MCF 10A (cell line): ENCODE measurements at regions not wholly inside any gene's neighbourhood (a gene's known extent, or its start where the extent isn't known, plus 50 kb on each side); places are given as distances from the start of the nearest gene placed in this dataset.

Experiments
- BruUV-seq: library from RNA; stranded (reverse); fragments of 400-500 nt; replicated peaks from 2 replicates; lab custom pipeline; 2021; lab: Mats Ljungman, UMichigan
- CTCF ChIA-PET: fragments of 300-600 bp; sonication (Branson Sonifier 250); formaldehyde crosslinking; extraction: SDS; loops from one replicate; lab custom pipeline; 2021; ENCODE audit warnings: antibody characterized with exemption, inconsistent platforms; lab: Yijun Ruan, JAX
- POLR2A ChIA-PET: fragments of 300-600, 350-650 bp; sonication (Branson Sonifier 250); formaldehyde crosslinking; extraction: SDS; loops from one replicate; lab custom pipeline; 2020; ENCODE audit warnings: antibody characterized with exemption, inconsistent platforms; lab: Yijun Ruan, JAX
- DNase-seq: peaks from one replicate; pipeline ENCODE4 v3.0.0-alpha.2; 2018; ENCODE audit not compliant: unreplicated experiment
- H3K27ac Mint-ChIP-seq: one replicate; pipeline ENCODE4 v1.8.0; 2022; ENCODE audit warnings: mild to moderate bottlenecking, low read depth, mixed read lengths; ENCODE audit not compliant: unreplicated experiment
- H3K27me3 Mint-ChIP-seq: one replicate; pipeline ENCODE4 v1.8.0; 2022; ENCODE audit warnings: mixed read lengths; ENCODE audit not compliant: insufficient read depth, unreplicated experiment
- H3K36me3 Mint-ChIP-seq: one replicate; pipeline ENCODE4 v1.8.0; 2022; ENCODE audit warnings: mild to moderate bottlenecking, moderate library complexity, mixed read lengths; ENCODE audit not compliant: insufficient read depth, unreplicated experiment
- H3K4me1 Mint-ChIP-seq: one replicate; pipeline ENCODE4 v1.8.0; 2022; ENCODE audit warnings: mixed read lengths; ENCODE audit not compliant: insufficient read depth, unreplicated experiment
- H3K4me3 Mint-ChIP-seq: one replicate; pipeline ENCODE4 v1.8.0; 2022; ENCODE audit warnings: mild to moderate bottlenecking, moderate library complexity, mixed read lengths; ENCODE audit not compliant: unreplicated experiment
- H3K9me3 Mint-ChIP-seq: one replicate; pipeline ENCODE4 v1.8.0; 2022; ENCODE audit warnings: mixed read lengths; ENCODE audit not compliant: unreplicated experiment
- CTCF ChIP-seq: fragments of 200-600 bp; IDR thresholded peaks from one replicate; pipeline ENCODE4 v1.8.0; 2022; ENCODE audit warnings: antibody characterized with exemption, mild to moderate bottlenecking; ENCODE audit not compliant: unreplicated experiment
- intact Hi-C: fragments of 100-400 bp; cut with micrococcal nuclease; formaldehyde crosslinking; loops from 2 replicates; pipeline ENCODE4 v1.14.1; 2022

- Mint-ChIP-seq H3K36me3 (no peaks in the 10 kb centered on the region), H3K27ac (no peak overlapping the region), H3K4me3 (no peak overlapping the region), H3K4me1 (no peaks in the 10 kb centered on the region), H3K9me3 (no peaks in the 10 kb centered on the region), H3K27me3 (no peaks in the 10 kb centered on the region)
- no TSS peak for BruUV-seq
- POLR2A ChIA-PET, result no interaction called here
- DNase-seq, result no peak
- intact Hi-C loops, result no loop called here
- no peak for TF ChIP-seq CTCF
- CTCF ChIA-PET, result interaction anchor here (0.5 to 0.9 kb wide), 3 partner anchors 9 to 328 kb away, joined by 3 read pairs; no protein-coding TSS in a partner anchor
These were observed 156.4 kb downstream of the URB2 start for GRCh38 chr1:229782469-229782868.

DNA sequence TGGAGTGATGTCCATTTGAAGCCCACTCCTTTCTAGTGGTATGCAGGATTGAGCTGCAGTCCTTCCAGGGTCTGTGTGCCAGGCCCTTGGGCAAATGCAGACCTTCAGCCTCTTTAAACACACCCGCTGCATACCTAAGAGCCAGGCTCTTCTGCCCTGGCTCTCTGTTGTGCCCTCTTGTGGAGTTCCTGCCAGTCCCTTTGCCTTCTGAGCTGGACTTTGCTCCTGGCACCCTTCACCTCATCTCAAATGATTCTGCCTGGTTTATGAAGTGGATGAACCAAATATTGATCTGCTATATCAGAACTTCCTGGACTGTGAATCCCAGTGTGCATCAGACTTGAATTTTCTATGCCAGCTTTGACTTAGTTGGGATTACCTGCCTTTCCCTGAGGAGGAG lies 158.8 kb downstream of the URB2 start:
- BruUV-seq, result no TSS peak
- TF ChIP-seq CTCF, result no peak
- Mint-ChIP-seq H3K36me3 (no peaks in the 10 kb centered on the region), H3K4me1 (no peaks in the 10 kb centered on the region), H3K27me3 (no peaks in the 10 kb centered on the region), H3K9me3 (no peaks in the 10 kb centered on the region), H3K27ac (no peak overlapping the region), H3K4me3 (no peak overlapping the region)
- intact Hi-C loops, result no loop called here
- POLR2A ChIA-PET, result interaction anchor here (1.2 kb wide), 1 partner anchor 13 kb away, joined by 3 read pairs; no protein-coding TSS in a partner anchor
- DNase-seq, result no peak
- CTCF ChIA-PET, result interaction anchor here (0.7 kb wide), 1 partner anchor 230 kb away, joined by 3 read pairs; no protein-coding TSS in a partner anchor

DNA sequence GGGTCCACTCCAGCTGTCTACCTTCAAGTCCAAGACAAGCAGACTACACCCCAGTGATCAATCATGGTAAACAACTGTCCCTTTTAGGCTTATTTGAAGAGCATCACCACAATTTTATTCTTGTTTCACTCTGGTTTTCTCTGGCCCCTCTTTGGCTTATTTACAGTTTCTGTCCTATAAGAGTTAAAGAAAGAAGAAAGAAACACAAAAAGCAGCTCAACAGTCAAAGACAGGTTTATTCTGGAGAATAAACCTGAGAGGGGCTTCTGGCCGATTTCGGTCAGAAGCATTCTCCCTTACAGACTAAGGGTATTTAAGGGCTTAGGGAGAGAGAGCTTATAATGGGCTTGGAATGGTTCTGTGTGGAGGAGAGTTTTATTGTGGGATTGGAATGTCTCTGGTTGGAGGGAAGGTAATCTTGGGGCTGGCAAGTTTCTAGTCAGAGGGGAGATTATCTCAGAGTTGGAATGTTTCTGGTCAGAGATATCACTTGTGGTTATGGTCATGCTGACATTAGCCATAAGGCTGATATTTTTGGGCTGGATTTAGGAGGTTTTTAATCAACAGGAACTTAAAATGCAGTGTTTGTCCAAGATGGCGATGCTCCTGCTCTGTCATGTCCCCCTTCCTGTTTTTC lies 161.0 kb downstream of the URB2 start:
- no peak for TF ChIP-seq CTCF
- H3K27me3 Mint-ChIP-seq, result no peaks in the 10 kb centered on the region
- no peak for DNase-seq
- ChIA-PET POLR2A (interaction anchor here (0.6 to 1.1 kb wide), 4 partner anchors 73 to 300 kb away, joined by 3 read pairs; no protein-coding TSS in a partner anchor), CTCF (interaction anchor here (0.5 kb wide), 1 partner anchor 136 kb away, joined by 3 read pairs; no protein-coding TSS in a partner anchor)
- no peak overlapping the region for H3K4me3 Mint-ChIP-seq
- no peak overlapping the region for H3K27ac Mint-ChIP-seq
- no TSS peak for BruUV-seq
- intact Hi-C loops, result no loop called here
- H3K4me1 Mint-ChIP-seq, result no peaks in the 10 kb centered on the region
- no peaks in the 10 kb centered on the region for H3K36me3 Mint-ChIP-seq
- peaks cover 9% of the 10 kb centered on the region for H3K9me3 Mint-ChIP-seq

DNA sequence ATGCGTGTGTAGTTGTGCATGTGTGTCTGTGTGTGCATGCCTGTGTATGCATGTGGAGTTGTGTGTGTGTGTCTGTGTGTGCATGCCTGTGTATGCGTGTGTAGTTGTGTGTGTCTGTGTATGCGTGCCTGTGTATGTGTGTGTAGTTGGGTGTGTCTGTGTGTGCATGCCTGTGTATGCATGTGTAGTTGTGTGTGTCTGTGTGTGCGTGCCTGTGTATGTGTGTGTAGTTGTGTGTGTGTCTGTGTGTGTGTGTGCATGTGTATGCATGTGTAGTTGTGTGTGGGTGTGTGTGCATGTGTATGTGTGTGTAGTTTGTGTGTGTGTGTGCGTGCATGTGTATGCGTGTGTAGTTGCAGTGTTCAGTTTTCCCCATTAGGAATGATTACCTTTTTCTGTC lies 162.0 kb downstream of the URB2 start:
- ChIA-PET CTCF (no interaction called here), POLR2A (no interaction called here)
- Mint-ChIP-seq H3K27ac (no peak overlapping the region), H3K4me3 (no peak overlapping the region), H3K36me3 (no peaks in the 10 kb centered on the region), H3K27me3 (no peaks in the 10 kb centered on the region), H3K9me3 (peaks cover 9% of the 10 kb centered on the region), H3K4me1 (no peaks in the 10 kb centered on the region)
- intact Hi-C loops, result no loop called here
- TF ChIP-seq CTCF, result no peak
- BruUV-seq, result no TSS peak
- DNase-seq, result no peak
